ENCODE measurements at regions not wholly inside any gene's neighbourhood (a gene's known extent, or its start where the extent isn't known, plus 50 kb on each side); places are given as distances from the start of the nearest gene placed in this dataset.

DNA sequence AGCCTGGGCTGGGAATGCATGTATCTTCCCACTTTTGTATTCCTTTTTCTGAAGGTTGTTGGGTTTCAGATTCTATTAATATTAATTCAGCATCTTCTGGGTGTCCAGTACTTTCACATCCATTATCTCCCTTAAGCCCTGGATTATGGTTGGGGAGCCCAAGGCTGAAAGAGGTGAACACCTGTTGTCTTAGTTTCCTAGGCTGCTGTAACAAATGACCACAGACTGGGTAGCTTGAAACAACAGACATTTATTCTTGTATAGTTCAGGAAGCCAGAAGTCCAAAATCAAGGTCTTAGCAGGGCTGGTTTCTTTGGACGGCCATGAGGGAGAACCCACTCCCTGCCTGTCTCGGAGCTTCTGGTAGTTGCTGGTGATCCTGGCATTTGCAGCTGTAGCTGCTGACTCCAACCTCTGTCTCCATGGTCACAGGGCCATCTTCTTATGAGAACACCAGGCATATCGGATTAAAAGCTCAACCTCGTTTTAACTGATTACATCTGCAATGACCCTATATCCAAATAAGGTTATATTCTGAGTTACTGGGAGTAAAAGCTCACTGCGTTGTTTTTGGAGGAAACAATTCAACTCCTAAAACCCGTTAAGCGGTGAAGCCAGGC lies 68.2 kb upstream of the CLMN start:
- ChIA-PET CTCF (no interaction called here), RAD21 (ENCODE audit: low non-redundant PET in 1 of 2, low total read pairs in 2 of 2, uncharacterized antibody in 2 of 2, unreplicated experiment in 2 of 2) (no interaction called here), POLR2A (no interaction called here)
- Histone ChIP-seq H3K4me3 (replicated peaks in 1 of 2; ENCODE audit: low read depth in 1 of 2, low read length in 2 of 2) (no peak overlapping the region), H3K9me2 (ENCODE audit: insufficient read depth) (no peaks in the 10 kb centered on the region), H3K27me3 (ENCODE audit: insufficient read depth, low read length) (peaks cover 5% of the 10 kb centered on the region; the same call in 1 of the 2 replicates), H3K36me3 (ENCODE audit: control insufficient read depth in 1 of 2, insufficient read depth in 2 of 2, low read length in 2 of 2) (no peaks in the 10 kb centered on the region), H2AFZ (ENCODE audit: low read depth, low read length, poor library complexity, severe bottlenecking) (no peak overlapping the region), H3K4me2 (ENCODE audit: low read length) (no peak overlapping the region), H3K4me1 (ENCODE audit: control insufficient read depth in 1 of 2, insufficient read depth in 2 of 2, low read length in 2 of 2) (no peaks in the 10 kb centered on the region), H3K79me2 (ENCODE audit: insufficient read depth, low read length) (no peaks in the 10 kb centered on the region), H3K9me3 (ENCODE audit: control insufficient read depth in 1 of 2, insufficient read depth in 1 of 2, low read depth in 1 of 2, low read length in 2 of 2) (no peaks in the 10 kb centered on the region), H4K20me1 (ENCODE audit: insufficient read depth) (no peaks in the 10 kb centered on the region), H3K9ac (ENCODE audit: low read length) (no peak overlapping the region), H3K27ac (ENCODE audit: low read depth, low read length) (no peak overlapping the region)
- DNase-seq (ENCODE audit: low read depth, low spot score) (no peak), ATAC-seq (no peak)
- TF ChIP-seq EZH2 (IDR thresholded peaks at IDR 0.05) (no peak), TCF7L2 (IDR thresholded peaks at IDR 0.05; ENCODE audit: borderline replicate concordance, extremely low read depth, insufficient read depth, insufficient read length) (no peak), SRF (IDR thresholded peaks at IDR 0.05; ENCODE audit: low read depth) (no peak), SIN3A (IDR thresholded peaks at IDR 0.05; ENCODE audit: low read depth) (no peak), EZH2phosphoT487 (IDR thresholded peaks at IDR 0.05; ENCODE audit: borderline replicate concordance) (no peak), RAD21 (IDR thresholded peaks at IDR 0.05; ENCODE audit: low read depth) (no peak), ELF1 (IDR thresholded peaks at IDR 0.05; ENCODE audit: borderline replicate concordance, low read depth) (no peak), CEBPB (IDR thresholded peaks at IDR 0.05; ENCODE audit: low read depth) (no peak), ATF3 (IDR thresholded peaks at IDR 0.05) (no peak)
- TF ChIP-seq, protein P1, sequence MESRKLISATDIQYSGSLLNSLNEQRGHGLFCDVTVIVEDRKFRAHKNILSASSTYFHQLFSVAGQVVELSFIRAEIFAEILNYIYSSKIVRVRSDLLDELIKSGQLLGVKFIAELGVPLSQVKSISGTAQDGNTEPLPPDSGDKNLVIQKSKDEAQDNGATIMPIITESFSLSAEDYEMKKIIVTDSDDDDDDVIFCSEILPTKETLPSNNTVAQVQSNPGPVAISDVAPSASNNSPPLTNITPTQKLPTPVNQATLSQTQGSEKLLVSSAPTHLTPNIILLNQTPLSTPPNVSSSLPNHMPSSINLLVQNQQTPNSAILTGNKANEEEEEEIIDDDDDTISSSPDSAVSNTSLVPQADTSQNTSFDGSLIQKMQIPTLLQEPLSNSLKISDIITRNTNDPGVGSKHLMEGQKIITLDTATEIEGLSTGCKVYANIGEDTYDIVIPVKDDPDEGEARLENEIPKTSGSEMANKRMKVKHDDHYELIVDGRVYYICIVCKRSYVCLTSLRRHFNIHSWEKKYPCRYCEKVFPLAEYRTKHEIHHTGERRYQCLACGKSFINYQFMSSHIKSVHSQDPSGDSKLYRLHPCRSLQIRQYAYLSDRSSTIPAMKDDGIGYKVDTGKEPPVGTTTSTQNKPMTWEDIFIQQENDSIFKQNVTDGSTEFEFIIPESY (IDR thresholded peaks at IDR 0.05; ENCODE audit: extremely low read depth, insufficient replicate concordance, low read length): no peak
- TF ChIP-seq, protein P2, sequence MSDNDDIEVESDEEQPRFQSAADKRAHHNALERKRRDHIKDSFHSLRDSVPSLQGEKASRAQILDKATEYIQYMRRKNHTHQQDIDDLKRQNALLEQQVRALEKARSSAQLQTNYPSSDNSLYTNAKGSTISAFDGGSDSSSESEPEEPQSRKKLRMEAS (IDR thresholded peaks at IDR 0.05): no peak
- intact Hi-C loops (cut with micrococcal nuclease): no loop called here
- BruUV-seq (replicated peaks): no TSS peak

All from HCT116 (cell line).